Heart right ventricle (tissue), 16 donors: ENCODE measurements at regions not wholly inside any gene's neighbourhood (a gene's known extent, or its start where the extent isn't known, plus 50 kb on each side); places are given as distances from the start of the nearest gene placed in this dataset.

ENCODE experiments used
- ATAC-seq, 8 donors: fragments of 200-7000 bp; cut with Tn5 transposase; one replicate each; pipeline ENCODE4 v1.9.1; 2020; ENCODE audit warnings: mild to moderate bottlenecking in 8 of 8, moderate library complexity in 8 of 8, moderate number of reproducible peaks in 1 of 8
- DNase-seq, 2 donors: peaks; one replicate each; pipeline ENCODE4 v3.0.0-alpha.2; 2020
- H3K27ac ChIP-seq, 10 donors: fragments of 200-600 bp; sonication (generic) in 2 of 10; one replicate each; pipeline versions ENCODE4 v1.5.0 to v1.8.0; 2020 to 2022; ENCODE audit warnings: mild to moderate bottlenecking in 3 of 10
- H3K27me3 ChIP-seq, 7 donors: fragments of 200-600 bp; one replicate each; pipeline ENCODE4 v1.8.0; 2021 to 2022; ENCODE audit warnings: mild to moderate bottlenecking in 2 of 7
- H3K36me3 ChIP-seq, 9 donors: fragments of 200-600 bp; sonication (generic) in 1 of 9; one replicate each; pipeline versions ENCODE4 v1.5.0 to v1.8.0; 2020 to 2022; ENCODE audit warnings: mild to moderate bottlenecking in 2 of 9
- H3K4me1 ChIP-seq, 9 donors: fragments of 200-600 bp; sonication (generic) in 1 of 9; one replicate each; pipeline versions ENCODE4 v1.5.0 to v1.8.0; 2020 to 2022; ENCODE audit warnings: mild to moderate bottlenecking in 4 of 9
- H3K4me3 ChIP-seq, 10 donors: fragments of 200-600 bp; sonication (generic) in 2 of 10; one replicate each; pipeline versions ENCODE4 v1.5.0 to v1.8.0; 2020 to 2022; ENCODE audit warnings: mild to moderate bottlenecking in 7 of 10, moderate library complexity in 2 of 10
- H3K9me3 ChIP-seq, 11 donors: fragments of 200-600 bp in 10 of 11; sonication (generic) in 2 of 11; one replicate each; pipeline versions ENCODE4 v1.5.0 to v1.8.0; 2013 to 2022; ENCODE audit warnings: mild to moderate bottlenecking in 2 of 11, control low read depth in 1 of 11, moderate library complexity in 1 of 11
- WGBS, 2 donors: extraction: QIAGEN DNeasy Blood & Tissue Kit; methylation state at CpG; one replicate each; pipeline ENCODE4 v1.1.7; 2013; ENCODE audit warnings: inconsistent platforms in 1 of 2; 5-methylcytosine and 5-hydroxymethylcytosine counted together
- intact Hi-C, 10 donors: fragments of 100-400 bp; cut with DNase I; formaldehyde crosslinking; loops; one replicate each; pipeline versions ENCODE4 v1.11.1 to v1.14.2; 2022
- TF ChIP-seq, protein P1 (sequence below), 9 donors: fragments of 200-600 bp; sonication (generic) in 2 of 9; IDR thresholded peaks; one replicate each; pipeline versions ENCODE4 v1.5.0 to v1.8.0; 2021 to 2022; ENCODE audit warnings: antibody characterized with exemption in 9 of 9, mild to moderate bottlenecking in 5 of 9, moderate library complexity in 1 of 9
- donor health status: Arrhythmogenic right ventricular cardiomyopathy.
- donor health status: ischemic (EF 13 %, LVEDD 7.1; RV severe dilation, severe dysfunction).
- donor health status: healthy with polysubstance abuse.
- donor health status: DM: no; HTN: yes; CAD: no.
- donor health status: DM: no; HTN: no; CAD: no.
- donor health status: ischemic (EF 25% LVEDD 6.9; RV normal size, moderate dysfunction).
- donor health status: ischemic (EF 25% LVEDD 5.7; RV mildly dilated, moderate dysfunction).
- donor health status: healthy.
- donor health status: DM: yes; HTN: yes; CAD: no.
- donor health status: Ischemic cardiomyopathy.
- donor health status: ischemic (EF 35%, LVEDD 5.7; RV mildly dilated, moderate dysfunction).
- donor health status: nonischemic (EF 11% LVEDD 7.7; RV severe dilation, severe dysfunction).
- donor health status: DM: yes; HTN: yes; CAD: no.
- donor health status: PGD.
- donor health status: ischemic (EF 29% LVEDD 5.4; RV normal size, mild dysfunction).
- donor health status: nonischemic (EF 23%, LVEDD 6.1; RV moderate dilation, normal function).

GRCh38 chr7:67896721-67897120 lies 900.1 kb downstream of the TYW1 start:
- intact Hi-C loops: no loop called here
- ATAC-seq (no peak), DNase-seq (no peak)
- no peak overlapping the region for H3K4me3 ChIP-seq
- no peaks in the 10 kb centered on the region for H3K4me1 ChIP-seq
- TF ChIP-seq, protein P1, sequence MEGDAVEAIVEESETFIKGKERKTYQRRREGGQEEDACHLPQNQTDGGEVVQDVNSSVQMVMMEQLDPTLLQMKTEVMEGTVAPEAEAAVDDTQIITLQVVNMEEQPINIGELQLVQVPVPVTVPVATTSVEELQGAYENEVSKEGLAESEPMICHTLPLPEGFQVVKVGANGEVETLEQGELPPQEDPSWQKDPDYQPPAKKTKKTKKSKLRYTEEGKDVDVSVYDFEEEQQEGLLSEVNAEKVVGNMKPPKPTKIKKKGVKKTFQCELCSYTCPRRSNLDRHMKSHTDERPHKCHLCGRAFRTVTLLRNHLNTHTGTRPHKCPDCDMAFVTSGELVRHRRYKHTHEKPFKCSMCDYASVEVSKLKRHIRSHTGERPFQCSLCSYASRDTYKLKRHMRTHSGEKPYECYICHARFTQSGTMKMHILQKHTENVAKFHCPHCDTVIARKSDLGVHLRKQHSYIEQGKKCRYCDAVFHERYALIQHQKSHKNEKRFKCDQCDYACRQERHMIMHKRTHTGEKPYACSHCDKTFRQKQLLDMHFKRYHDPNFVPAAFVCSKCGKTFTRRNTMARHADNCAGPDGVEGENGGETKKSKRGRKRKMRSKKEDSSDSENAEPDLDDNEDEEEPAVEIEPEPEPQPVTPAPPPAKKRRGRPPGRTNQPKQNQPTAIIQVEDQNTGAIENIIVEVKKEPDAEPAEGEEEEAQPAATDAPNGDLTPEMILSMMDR (IDR thresholded peaks at IDR 0.05): no peak
- H3K9me3 ChIP-seq: peaks cover 0 to 2% (median 0%) of the 10 kb centered on the region in 11 donors
- peaks cover 0 to 3% (median 0%) of the 10 kb centered on the region in 7 donors for H3K27me3 ChIP-seq
- H3K27ac ChIP-seq: no peak overlapping the region
- no peaks in the 10 kb centered on the region for H3K36me3 ChIP-seq

- Histone ChIP-seq H3K4me3 (no peak overlapping the region), H3K27me3 (peaks cover 0 to 14% (median 0%) of the 10 kb centered on the region in 7 donors), H3K4me1 (no peaks in the 10 kb centered on the region), H3K36me3 (no peaks in the 10 kb centered on the region), H3K27ac (no peak overlapping the region), H3K9me3 (peaks cover 0 to 9% (median 0%) of the 10 kb centered on the region in 11 donors)
- TF ChIP-seq, protein P1 (IDR thresholded peaks at IDR 0.05): no peak
- DNase-seq (no peak), ATAC-seq (no peak)
- intact Hi-C loops: no loop called here
- WGBS, 2 donors: 85 to 92% methylated on average over 2 of the region's 2 CpGs
Measured at GRCh38 chr7:67900456-67900855, 903.8 kb downstream of the TYW1 start.

DNA sequence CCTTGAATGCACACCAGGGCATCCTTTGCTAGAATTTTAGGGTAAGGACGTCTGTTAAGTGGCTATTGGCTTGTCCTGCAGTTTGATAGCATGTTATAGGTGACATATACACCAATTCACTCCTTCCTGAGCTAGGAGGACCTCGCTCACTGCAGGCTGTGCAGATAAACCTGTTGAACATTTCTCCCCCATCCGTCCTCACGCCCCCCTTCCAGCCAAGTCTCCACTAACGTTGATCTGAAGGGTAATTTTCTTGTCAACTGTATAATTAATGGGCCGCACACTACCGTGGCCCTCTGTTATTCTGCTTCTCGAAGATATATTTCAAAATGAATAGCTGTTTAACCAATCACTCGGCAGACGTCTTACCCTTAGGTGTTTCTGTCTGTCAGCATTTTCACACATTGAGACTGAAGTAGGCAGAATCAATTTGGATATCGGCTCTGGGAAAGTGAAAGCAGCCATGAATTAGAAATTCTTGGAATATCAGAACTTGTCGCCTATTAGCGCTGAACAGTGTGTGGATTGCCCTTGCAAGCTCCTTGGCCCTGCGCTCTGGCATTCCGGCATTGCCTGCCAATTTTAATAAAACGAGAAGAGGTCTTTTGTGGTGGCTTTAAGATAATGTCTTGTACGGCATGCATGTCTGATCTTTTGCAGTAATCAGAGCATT lies 905.3 kb downstream of the TYW1 start:
- no peaks in the 10 kb centered on the region for H3K4me1 ChIP-seq

GRCh38 chr7:67907792-67908191 lies 911.2 kb downstream of the TYW1 start:
- peaks cover 0 to 14% (median 0%) of the 10 kb centered on the region in 7 donors for H3K27me3 ChIP-seq
- no peaks in the 10 kb centered on the region for H3K4me1 ChIP-seq
- peaks cover 0 to 5% (median 0%) of the 10 kb centered on the region in 11 donors for H3K9me3 ChIP-seq
- no peak overlapping the region for H3K4me3 ChIP-seq
- 72 to 85% methylated on average over 5 of the region's 5 CpGs for WGBS, 2 donors
- DNase-seq (no peak), ATAC-seq (no peak)
- intact Hi-C loops: no loop called here
- H3K27ac ChIP-seq: no peak overlapping the region
- TF ChIP-seq, protein P1 (IDR thresholded peaks at IDR 0.05): no peak
- H3K36me3 ChIP-seq: no peaks in the 10 kb centered on the region

More for the DNA sequence above, 905.3 kb downstream of the TYW1 start:
- DNase-seq (no peak), ATAC-seq (no peak)
- Histone ChIP-seq H3K9me3 (peaks cover 0 to 9% (median 0%) of the 10 kb centered on the region in 11 donors), H3K4me3 (no peak overlapping the region), H3K27ac (no peak overlapping the region), H3K36me3 (no peaks in the 10 kb centered on the region), H3K27me3 (peaks cover 0 to 14% (median 0%) of the 10 kb centered on the region in 7 donors)
- TF ChIP-seq, protein P1 (IDR thresholded peaks at IDR 0.05): no peak
- WGBS, 2 donors: 43 to 60% methylated on average over 17 of the region's 17 CpGs
- intact Hi-C loops: no loop called here
